HG02642 (cell line): ENCODE measurements at regions not wholly inside any gene's neighbourhood (a gene's known extent, or its start where the extent isn't known, plus 50 kb on each side); places are given as distances from the start of the nearest gene placed in this dataset.
"Not testable (repeated sequence)": the region's sequence is repeated elsewhere in the genome, so short reads cannot be mapped to it uniquely, and the experiment has no call there.

ENCODE experiments used
- ATAC-seq: cut with Tn5 transposase; IDR thresholded peaks from one replicate; pipeline ENCODE4 v1.9.1; 2021; ENCODE audit warnings: mild to moderate bottlenecking; ENCODE audit not compliant: unreplicated experiment, poor library complexity

DNA sequence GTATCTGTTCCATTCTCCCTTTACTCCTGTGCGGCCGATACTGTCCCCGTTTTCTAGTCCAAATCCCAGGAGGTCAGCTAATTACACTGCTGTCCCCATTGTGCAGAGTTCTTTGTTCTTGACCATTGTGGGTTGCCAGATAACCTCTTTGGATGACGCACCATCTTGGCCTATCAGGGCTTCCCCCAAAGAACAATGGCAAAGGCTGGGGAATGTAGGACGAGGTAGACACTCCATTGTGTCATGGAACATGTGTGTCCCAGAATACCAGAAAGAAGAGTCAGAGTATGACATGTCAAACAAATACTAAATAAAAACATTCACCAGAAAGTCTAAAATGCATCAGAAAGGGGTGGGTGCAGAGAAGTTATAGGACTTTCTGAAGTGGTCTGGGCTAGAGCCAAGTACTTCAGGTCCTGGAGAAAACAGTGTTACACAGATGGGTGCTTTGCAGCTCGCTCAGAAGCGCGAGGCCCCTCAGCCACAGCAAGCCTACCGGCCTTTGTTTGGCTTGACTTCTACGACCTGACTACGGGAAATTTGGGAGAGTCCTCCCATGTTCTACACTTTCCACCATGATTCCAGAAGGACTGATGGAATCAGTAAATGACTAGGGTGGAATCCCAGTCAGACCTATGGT is 83.2 kb upstream of the SSBP2 start:
- ATAC-seq: no peak

GRCh38 chr5:81830596-81830995 is 79.7 kb upstream of the SSBP2 start:
- ATAC-seq: no peak

DNA sequence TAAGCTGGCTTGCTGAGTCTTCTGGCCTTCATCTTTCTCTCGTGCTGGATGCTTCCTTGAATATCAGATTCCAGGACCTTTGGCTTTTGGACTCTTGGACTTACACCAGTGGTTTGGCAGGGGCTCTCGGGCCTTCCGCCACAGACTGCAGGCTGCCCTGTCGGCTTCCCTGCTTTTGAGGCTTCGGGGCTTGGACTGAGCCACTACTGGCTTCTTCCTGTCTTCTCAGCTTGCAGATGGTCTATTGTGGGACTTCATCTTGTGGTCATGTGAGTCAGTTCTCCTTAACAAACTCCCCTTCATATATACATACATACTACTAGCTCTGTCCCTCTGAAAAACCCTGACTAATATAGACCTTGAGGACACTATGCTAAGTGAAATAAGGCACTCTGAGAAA is 78.3 kb upstream of the SSBP2 start:
- no peak for ATAC-seq

GRCh38 chr5:81827500-81827899 is 76.6 kb upstream of the SSBP2 start:
- no peak for ATAC-seq

GRCh38 chr5:81826128-81826527 is 75.2 kb upstream of the SSBP2 start:
- ATAC-seq: no peak

GRCh38 chr5:81825237-81825636 is 74.3 kb upstream of the SSBP2 start:
- ATAC-seq: no peak

GRCh38 chr5:81823736-81824135 is 72.8 kb upstream of the SSBP2 start:
- ATAC-seq: not testable (repeated sequence)

DNA sequence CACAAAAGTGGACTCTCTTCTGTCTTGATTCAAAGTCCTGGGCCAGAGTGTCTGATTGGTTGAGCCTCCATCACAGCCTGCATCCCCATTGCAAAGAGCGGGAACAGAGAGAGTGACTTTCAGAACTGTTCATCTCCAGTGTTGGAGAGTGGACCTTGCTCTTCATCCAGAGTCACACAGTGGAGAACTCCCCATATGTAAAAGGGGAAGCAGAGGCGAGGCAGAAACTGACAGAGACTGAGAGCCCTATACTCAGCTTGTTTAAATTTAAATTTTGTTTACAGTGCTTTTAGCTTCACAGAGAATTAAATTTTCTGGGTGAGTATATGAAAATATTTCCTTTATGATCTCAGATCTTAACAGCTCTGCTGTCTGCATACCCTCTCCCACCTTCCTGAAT is 70.0 kb upstream of the SSBP2 start:
- no peak for ATAC-seq

- no peak for ATAC-seq
Observed at GRCh38 chr5:81820318-81820636, 69.4 kb upstream of the SSBP2 start.

DNA sequence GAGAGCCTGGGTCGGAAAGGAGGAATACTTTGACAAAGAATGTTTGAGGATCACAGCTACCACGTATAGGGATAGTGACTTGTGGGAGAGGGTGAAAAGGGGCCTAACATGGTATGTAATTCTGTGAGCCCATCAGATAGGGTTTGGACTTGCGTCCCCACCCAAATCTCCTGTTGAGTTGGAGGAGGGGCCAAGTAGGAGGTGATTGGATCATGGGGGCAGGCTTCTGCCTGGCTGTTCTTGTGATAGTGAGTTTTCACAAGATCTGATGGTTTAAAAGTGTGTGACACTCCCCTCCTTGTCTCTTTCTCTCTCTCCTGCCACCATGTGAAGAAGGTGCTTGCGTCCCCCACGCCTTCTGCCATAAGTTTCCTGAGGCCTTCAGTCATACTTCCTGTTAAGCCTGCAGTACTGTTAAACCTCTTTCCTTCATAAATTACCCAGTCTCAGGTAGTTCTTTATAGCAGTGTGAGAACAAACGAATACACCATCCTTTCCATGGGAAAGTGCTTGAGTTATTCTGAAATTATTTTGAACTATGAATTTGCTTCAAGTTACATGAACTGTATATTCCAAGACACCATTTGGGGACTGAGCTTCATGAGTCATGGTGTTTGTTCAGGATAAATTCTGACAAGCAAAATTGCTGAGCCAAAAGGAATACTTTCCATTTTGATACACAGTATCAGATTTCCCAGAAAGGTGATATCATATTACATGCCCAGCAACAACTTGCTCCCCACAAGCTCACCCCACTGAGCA is 68.8 kb upstream of the SSBP2 start:
- ATAC-seq: no peak

GRCh38 chr5:81817980-81818379 is 67.1 kb upstream of the SSBP2 start:
- no peak for ATAC-seq

GRCh38 chr5:81817086-81817485 is 66.2 kb upstream of the SSBP2 start:
- no peak for ATAC-seq

DNA sequence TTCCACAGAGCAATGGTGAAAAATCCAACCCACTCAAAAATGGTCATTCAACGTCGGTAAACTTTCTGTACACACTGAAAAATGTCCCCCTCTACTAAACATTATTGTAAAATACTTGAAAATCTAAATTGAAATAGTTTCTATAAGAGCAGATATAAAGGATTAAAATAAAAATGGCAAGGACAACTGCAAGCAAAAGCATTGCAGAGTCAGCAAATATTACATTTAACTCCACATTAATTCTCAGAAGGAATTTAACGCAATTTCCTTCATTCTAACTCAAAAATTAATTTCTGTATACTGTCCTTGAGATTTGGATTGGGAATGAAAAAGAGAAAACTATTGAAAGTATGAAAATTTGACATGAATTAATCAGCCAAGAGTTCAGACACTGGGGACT is 64.4 kb upstream of the SSBP2 start:
- ATAC-seq: no peak

GRCh38 chr5:81808106-81808505 is 57.2 kb upstream of the SSBP2 start:
- ATAC-seq: no peak

- ATAC-seq: no peak
Observed at GRCh38 chr5:81805086-81805485, 54.2 kb upstream of the SSBP2 start.

GRCh38 chr5:81803812-81804211 is 52.9 kb upstream of the SSBP2 start:
- ATAC-seq: no peak

DNA sequence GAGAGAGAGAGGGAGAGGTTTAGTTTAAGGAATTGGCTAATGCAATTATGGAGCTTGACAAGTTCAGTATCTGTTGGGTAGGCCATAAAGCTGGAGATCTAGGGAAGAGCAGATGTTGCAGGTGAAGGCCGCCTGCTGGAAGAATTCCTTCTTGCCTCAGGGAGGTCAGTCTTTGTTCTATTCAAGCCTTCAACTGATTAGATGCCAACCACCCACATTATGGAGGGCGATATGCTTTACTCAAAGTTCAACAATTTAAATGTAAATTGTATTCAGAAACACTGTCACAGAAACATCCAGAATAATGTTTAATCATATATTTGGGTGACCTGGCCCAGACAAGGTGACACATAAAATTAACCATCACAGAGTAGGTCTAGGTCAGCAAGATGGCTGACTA is 51.7 kb upstream of the SSBP2 start:
- no peak for ATAC-seq

DNA sequence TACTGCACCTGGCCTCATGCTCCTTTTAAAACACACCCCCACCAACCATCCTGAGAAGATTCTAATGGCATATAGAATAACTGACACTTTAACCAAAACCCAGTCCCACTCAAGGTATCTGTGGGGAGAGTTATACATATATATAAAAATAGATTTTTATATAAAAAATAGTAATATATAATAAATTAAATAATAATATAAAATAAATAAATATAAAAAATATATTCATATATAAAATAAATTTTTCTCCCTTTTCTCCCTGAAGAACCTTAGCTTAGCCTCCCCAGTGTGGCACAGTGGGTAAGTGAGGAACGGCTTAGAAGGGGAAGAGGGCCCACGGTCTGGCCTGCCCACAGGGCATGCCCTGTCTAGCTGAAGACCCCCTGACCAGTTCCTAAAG is 51.1 kb upstream of the SSBP2 start:
- no peak for ATAC-seq

DNA sequence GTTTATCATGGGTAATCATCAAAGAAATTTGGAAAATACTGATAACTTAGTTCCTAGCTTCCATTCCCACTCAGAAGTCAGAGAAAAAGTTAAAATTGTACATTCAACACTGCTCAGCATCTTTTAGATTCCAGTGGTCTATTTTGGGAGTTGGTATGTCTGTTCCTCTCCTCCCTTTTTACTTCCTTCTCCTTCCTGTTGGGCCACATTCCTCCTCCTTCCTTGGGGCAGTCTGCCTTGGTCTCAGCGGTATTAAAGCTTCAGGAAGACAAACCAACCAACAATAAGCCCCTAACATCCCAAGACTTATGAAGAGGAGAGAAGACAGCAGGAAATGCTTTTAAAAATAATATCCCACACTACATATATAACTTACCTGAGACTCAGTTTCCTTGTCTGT is 49.9 kb upstream of the SSBP2 start:
- ATAC-seq: no peak
